GM12892 (cell line): ENCODE measurements at regions not wholly inside any gene's neighbourhood (a gene's known extent, or its start where the extent isn't known, plus 50 kb on each side); places are given as distances from the start of the nearest gene placed in this dataset.

Experiments used
- DNase-seq: peaks from one replicate; pipeline ENCODE4 v3.0.0; 2011; ENCODE audit not compliant: insufficient read length
- FAIRE-seq: peaks from 2 replicates; lab custom pipeline; 2011; peaks lifted over from hg19 to GRCh38; lab: Jason Lieb, UNC
- POLR2A ChIP-seq: IDR thresholded peaks from 2 replicates; pipeline ENCODE4 v1.6.1; 2011; ENCODE audit warnings: low read depth, low read length, control low read depth
- POLR2AphosphoS5 ChIP-seq: IDR thresholded peaks from 2 replicates; pipeline ENCODE4 v1.6.1; 2011; ENCODE audit warnings: low read depth, low read length, control low read depth
- TAF1 ChIP-seq: IDR thresholded peaks from 2 replicates; pipeline ENCODE4 v1.6.1; 2011; ENCODE audit warnings: low read depth, mild to moderate bottlenecking, control low read depth, low read length, borderline replicate concordance

- no peak for DNase-seq
- FAIRE-seq = no peak
- TF ChIP-seq TAF1 (no peak), POLR2AphosphoS5 (no peak), POLR2A (no peak)
These were observed 475.4 kb downstream of the NLGN4X start for GRCh38 chrX:5753291-5753690.

- no peak for TF ChIP-seq POLR2AphosphoS5
- no peak for TF ChIP-seq TAF1
- TF ChIP-seq POLR2A = no peak
- no peak for DNase-seq
- no peak for FAIRE-seq
These were observed 475.8 kb downstream of the NLGN4X start for GRCh38 chrX:5752831-5753230.

GRCh38 chrX:5748586-5749150, 480.0 kb downstream of the NLGN4X start:
- TF ChIP-seq TAF1 (no peak), POLR2AphosphoS5 (no peak), POLR2A (no peak)
- DNase-seq (no peak), FAIRE-seq (no peak)

DNA sequence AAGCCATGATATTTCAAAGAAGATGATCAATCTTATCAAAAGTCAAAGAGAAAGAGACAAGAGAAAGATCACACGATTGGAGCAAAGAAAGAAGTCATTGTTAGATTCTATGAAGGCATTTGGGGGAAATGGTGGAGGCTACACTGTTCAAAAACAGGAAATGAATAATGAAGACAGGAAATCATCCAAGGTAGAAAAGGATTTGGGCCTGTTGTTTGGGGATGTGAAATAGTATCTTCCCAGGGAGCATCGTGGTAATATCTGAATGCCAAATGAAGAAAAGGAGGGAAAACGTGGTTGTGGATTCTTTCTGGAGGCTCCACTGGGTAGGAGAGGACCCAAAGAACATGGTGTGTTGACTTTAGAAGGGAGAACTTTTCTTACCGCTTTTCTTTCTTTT, 482.4 kb downstream of the NLGN4X start:
- FAIRE-seq = no peak
- DNase-seq = no peak
- TF ChIP-seq POLR2A (no peak), TAF1 (no peak), POLR2AphosphoS5 (no peak)

DNA sequence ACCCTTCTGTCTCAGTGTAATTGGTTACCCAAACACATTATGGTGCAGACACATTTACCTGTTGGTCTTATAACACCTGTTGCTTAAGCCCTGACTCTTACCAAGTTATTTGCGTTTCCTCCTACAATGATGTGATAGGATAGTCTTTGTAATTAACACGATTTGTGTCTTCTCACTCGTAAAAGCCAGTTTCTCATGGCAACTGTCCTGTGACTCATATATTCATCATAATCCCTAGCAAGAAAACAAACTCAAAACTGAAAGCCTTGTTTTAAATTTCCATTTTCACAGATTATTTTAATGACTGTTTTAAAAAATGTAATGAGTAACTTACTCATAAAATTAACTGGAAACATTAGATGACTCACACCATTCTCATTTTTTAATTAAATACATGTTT, 495.2 kb downstream of the NLGN4X start:
- TF ChIP-seq POLR2AphosphoS5 (no peak), POLR2A (no peak), TAF1 (no peak)
- FAIRE-seq = no peak

GRCh38 chrX:5730556-5730955, 498.1 kb downstream of the NLGN4X start:
- DNase-seq (no peak), FAIRE-seq (no peak)
- TF ChIP-seq POLR2AphosphoS5 (no peak), TAF1 (no peak), POLR2A (no peak)

More for the DNA sequence above, 495.2 kb downstream of the NLGN4X start:
- DNase-seq = no peak

GRCh38 chrX:5726224-5726623, 502.4 kb downstream of the NLGN4X start:
- FAIRE-seq (no peak), DNase-seq (no peak)
- no peak for TF ChIP-seq TAF1
- TF ChIP-seq POLR2A = no peak
- TF ChIP-seq POLR2AphosphoS5 = no peak

- TF ChIP-seq POLR2AphosphoS5 (no peak), POLR2A (no peak), TAF1 (no peak)
- FAIRE-seq (no peak), DNase-seq (no peak)
These were observed 504.5 kb downstream of the NLGN4X start for GRCh38 chrX:5724123-5724522.

DNA sequence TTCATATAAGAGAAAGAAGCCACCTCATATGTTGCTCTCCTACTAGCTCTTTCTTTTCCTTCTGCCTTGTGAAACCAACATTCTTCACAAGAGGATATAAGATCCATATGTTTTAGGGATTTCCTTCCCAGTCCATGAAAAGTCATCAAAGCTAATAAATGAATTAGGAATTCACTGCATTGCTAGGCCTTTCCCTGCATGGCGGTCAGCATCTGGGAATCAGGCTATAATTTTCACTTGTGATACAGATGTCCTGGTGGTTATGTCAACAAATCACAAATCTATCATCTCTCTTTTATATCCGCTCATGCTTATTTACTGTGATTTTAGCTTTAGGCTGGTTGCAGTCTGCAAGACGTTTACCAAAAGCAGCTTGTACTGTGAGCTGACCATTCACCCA, 510.0 kb downstream of the NLGN4X start:
- no peak for DNase-seq
- no peak for FAIRE-seq

DNA sequence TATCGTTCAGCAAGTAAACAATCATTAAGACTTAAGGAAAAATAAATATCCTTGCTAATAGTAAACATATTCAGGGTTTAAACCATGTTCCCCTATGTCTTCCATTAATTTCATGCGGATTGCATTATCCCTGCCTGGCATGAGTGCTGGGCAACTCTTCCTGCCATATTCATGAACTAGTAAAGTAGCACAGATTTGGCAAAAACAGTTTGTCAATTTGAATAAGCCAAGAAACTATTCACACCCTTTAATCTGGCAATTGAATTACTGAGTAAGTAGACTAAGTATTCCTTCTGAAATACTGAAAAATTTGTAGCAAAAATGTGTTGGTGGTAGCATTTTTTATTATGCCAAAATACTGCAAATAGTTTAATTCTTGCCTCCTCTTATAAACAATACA, 512.0 kb downstream of the NLGN4X start:
- TF ChIP-seq POLR2AphosphoS5 = no peak
- TF ChIP-seq POLR2A = no peak
- no peak for TF ChIP-seq TAF1
- FAIRE-seq (no peak), DNase-seq (no peak)

More for the DNA sequence above, 510.0 kb downstream of the NLGN4X start:
- TF ChIP-seq POLR2A (no peak), POLR2AphosphoS5 (no peak), TAF1 (no peak)

- no peak for FAIRE-seq
- TF ChIP-seq TAF1 = no peak
- no peak for DNase-seq
These were observed 520.4 kb downstream of the NLGN4X start for GRCh38 chrX:5708251-5708650.

DNA sequence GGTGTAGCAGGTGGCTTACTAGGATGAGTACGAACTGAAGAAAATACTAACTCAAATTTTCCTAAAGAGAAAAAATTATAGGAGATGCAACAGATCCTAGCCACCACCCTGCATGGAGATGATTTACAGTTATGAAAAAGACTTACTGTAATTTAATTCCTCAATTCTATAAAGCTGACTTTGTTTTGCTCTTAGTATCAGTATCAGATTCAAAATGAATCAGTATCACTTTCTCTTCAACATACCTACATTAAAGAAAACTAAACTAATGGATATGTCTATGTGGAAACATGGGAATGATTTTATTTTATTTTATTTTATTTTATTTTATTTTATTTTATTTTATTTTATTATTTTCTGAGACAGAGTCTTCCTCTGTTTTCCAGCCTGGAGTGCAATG, 525.8 kb downstream of the NLGN4X start:
- no peak for TF ChIP-seq POLR2A
- no peak for TF ChIP-seq POLR2AphosphoS5
- no peak for TF ChIP-seq TAF1
- no peak for FAIRE-seq
- DNase-seq = no peak

- DNase-seq (no peak), FAIRE-seq (no peak)
- no peak for TF ChIP-seq POLR2AphosphoS5
- TF ChIP-seq TAF1 = no peak
- TF ChIP-seq POLR2A = no peak
These were observed 532.7 kb downstream of the NLGN4X start for GRCh38 chrX:5695971-5696370.
